GM19467 (cell line): ENCODE measurements at regions not wholly inside any gene's neighbourhood (a gene's known extent, or its start where the extent isn't known, plus 50 kb on each side); places are given as distances from the start of the nearest gene placed in this dataset.
"Not testable (repeated sequence)": the region's sequence is repeated elsewhere in the genome, so short reads cannot be mapped to it uniquely, and the experiment has no call there.

Experiments used
- ATAC-seq: cut with Tn5 transposase; IDR thresholded peaks from one replicate; pipeline ENCODE4 v1.9.1; 2021; ENCODE audit warnings: mild to moderate bottlenecking, moderate library complexity; ENCODE audit not compliant: unreplicated experiment

GRCh38 chr3:19825193-19825592 lies 108.8 kb downstream of the EFHB start:
- no peak for ATAC-seq

GRCh38 chr3:19822805-19823204 lies 111.2 kb downstream of the EFHB start:
- ATAC-seq = no peak

GRCh38 chr3:19816631-19817030 lies 117.4 kb downstream of the EFHB start:
- ATAC-seq = no peak

- no peak for ATAC-seq
These were observed 118.2 kb downstream of the EFHB start for GRCh38 chr3:19815805-19816204.

- ATAC-seq = not testable (repeated sequence)
These were observed 120.3 kb downstream of the EFHB start for GRCh38 chr3:19813743-19814142.

- ATAC-seq = no peak
These were observed 122.3 kb downstream of the EFHB start for GRCh38 chr3:19811689-19812088.

- no peak for ATAC-seq
These were observed 125.2 kb downstream of the EFHB start for GRCh38 chr3:19808834-19809233.

DNA sequence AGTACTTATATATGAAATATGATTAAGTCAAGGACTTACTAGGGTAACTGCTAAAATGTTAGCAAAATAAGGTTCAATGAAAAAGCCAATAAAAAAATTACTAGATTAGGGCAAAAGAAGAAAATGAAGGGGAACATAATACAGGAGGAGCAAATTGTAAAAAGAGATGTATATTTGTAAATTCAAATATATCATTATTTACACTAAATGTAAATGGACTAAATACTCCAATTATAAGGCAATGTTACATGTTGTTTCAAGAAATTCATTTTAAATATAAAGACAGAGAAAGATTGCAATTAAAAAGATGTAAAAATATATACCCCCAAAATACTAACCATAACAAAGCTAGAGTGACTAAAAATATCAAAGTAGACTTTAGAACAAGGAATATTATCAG lies 134.1 kb downstream of the EFHB start:
- ATAC-seq = no peak

- no peak for ATAC-seq
These were observed 134.9 kb downstream of the EFHB start for GRCh38 chr3:19799115-19799514.

GRCh38 chr3:19798324-19798723 lies 135.7 kb downstream of the EFHB start:
- no peak for ATAC-seq

DNA sequence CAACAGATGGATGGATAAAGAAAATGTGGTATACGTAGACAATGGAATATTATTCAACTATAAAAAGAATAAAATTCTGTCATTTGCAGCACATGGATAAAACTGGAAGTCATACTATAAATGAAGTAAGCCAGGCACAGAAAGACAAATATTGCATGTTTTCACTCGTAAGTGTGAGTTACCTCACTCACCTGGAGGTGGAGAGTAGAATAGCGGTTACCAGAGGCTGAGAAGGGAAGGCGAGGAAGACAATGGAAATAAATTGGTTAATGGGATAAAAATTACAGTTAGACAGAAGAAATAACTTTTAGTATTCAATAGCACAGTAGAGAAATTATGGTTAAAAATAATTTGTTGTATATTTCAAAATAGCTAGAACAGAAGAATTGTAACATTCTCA lies 141.6 kb downstream of the EFHB start:
- ATAC-seq = no peak

- ATAC-seq = no peak
These were observed 158.3 kb downstream of the EFHB start for GRCh38 chr3:19775765-19776164.

GRCh38 chr3:19769694-19770093 lies 164.3 kb downstream of the EFHB start:
- no peak for ATAC-seq

DNA sequence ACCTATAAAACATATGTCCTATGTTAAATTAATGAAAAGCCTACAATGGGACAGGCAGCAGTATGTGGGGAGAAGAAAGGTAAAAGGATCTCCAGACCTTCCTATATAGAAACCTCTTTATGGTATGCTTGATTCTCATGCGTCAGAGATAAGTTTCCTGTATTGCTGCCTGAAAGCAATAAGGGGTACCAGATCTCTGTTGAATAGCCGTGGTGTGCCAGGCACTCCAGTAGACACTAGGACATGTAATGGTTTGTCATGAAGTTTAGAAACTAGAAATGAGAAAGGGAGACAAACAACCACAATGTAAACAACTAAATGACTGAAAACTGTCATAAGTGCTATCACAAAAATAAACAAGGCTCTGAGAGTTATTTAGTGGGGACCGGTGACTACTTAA lies 168.1 kb downstream of the EFHB start:
- no peak for ATAC-seq

- ATAC-seq = no peak
These were observed 176.2 kb downstream of the EFHB start for GRCh38 chr3:19757773-19758172.

DNA sequence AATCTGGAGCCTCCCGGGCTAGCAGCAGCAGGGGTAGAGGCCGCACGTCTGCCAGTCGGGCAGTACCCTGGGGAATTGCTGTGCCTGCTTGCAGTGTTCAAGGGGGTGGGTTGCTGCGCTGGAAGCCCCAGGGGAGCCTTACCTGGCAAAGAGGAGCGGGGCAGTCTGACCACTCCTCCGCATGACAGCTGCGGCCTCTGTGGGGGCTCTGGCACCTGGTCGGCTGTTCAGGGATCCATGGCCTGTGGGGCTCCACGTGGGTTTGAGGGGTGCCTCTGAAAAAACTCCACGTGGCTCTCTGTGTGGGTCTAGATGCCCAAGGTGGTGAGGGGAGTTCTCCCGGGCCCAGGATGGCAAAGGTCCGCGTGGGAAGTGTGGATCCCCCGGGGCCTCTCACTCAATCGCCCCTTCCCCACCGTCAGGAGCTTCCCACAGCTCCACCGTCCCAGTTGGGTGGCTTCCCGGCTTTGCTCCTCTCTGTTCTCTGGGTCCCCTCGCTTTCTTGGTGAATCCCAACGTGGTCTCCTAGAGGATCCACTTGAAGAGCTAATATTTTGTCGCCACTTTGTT lies 184.5 kb downstream of the EFHB start:
- ATAC-seq = no peak

GRCh38 chr3:19748782-19749447 lies 185.1 kb downstream of the EFHB start:
- no peak for ATAC-seq

DNA sequence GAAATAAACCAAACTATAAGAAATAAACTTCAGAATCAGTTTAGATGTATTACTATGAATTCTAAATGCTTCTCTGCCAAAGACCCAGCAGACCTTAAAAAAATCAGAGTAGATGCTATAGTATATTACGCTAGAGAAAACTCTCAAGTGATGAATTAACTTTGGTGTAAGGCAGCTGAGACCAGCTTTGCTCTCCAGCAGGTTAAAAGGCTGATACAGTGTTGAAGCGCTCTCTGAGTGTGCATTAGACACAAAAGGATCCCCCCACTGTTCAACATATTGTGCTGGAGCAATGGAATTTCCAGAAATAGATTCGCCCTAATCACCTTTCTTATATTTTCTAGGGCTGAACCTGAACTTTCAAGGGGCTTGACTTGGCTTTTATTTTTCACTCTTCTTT lies 190.0 kb downstream of the EFHB start:
- ATAC-seq = no peak

- ATAC-seq = no peak
These were observed 191.1 kb downstream of the EFHB start for GRCh38 chr3:19742935-19743334.

- ATAC-seq = no peak
These were observed 194.5 kb downstream of the EFHB start for GRCh38 chr3:19739504-19739903.

DNA sequence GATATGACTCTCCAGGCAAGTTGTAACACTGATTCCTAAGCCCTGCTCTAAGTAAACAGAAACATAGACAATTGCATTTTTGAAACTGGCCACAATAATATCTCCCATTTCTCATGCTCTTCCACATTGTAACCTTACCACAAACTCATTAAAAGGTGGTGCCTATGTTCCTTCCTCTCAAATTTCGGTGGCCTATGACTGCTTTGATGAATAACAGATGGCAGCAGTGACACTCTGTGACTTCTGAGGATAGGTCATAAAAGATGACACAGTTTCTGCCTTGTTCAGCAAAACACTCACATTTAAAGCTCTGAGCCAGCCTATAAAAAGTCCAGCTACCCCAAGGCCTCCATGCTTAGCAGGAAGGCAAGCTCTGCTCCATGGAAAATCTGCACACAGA lies 195.2 kb downstream of the EFHB start:
- no peak for ATAC-seq

DNA sequence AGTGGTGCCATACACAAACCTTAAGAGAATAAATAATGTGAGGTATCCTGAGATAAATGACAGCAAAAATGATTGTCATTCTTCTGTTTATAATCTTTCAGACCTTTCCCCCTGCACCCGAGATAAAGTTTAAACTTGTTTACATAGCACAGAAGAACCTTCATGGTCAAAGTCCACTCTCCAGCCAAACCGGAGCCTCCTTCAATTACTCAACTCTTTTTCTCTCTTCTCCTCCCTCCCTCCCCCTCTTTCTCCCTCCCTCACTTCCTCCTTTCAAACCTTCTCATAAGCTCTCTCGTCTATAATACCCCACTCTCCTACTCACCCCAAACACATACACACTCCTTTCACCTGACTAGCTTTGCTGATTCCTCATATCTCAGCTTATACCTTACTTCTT lies 198.9 kb downstream of the EFHB start:
- no peak for ATAC-seq

GRCh38 chr3:19734453-19734852 lies 199.6 kb downstream of the EFHB start:
- ATAC-seq = no peak
